H9 (cell line): ENCODE measurements at regions not wholly inside any gene's neighbourhood (a gene's known extent, or its start where the extent isn't known, plus 50 kb on each side); places are given as distances from the start of the nearest gene placed in this dataset.

Source experiments
- DNase-seq: peaks from one replicate; pipeline ENCODE4 v3.0.0-alpha.2; 2017
- H2AFZ ChIP-seq: one replicate; pipeline ENCODE4 v1.6.1; 2013; ENCODE audit warnings: mild to moderate bottlenecking, low read length, control low read depth, moderate library complexity
- H2AK5ac ChIP-seq: 2 replicates; pipeline ENCODE4 v1.6.1; 2013; ENCODE audit warnings: low read length, control low read depth, mixed read lengths; ENCODE audit not compliant: insufficient read length
- H2BK120ac ChIP-seq: one replicate; pipeline ENCODE4 v1.6.1; 2013; ENCODE audit warnings: low read depth, mild to moderate bottlenecking, low read length, control low read depth, inconsistent platforms; ENCODE audit not compliant: poor library complexity, severe bottlenecking
- H2BK12ac ChIP-seq: 2 replicates; pipeline ENCODE4 v1.6.1; 2013; ENCODE audit warnings: low read length, control low read depth, mixed read lengths, low read depth; ENCODE audit not compliant: insufficient read length
- H2BK15ac ChIP-seq: 2 replicates; pipeline ENCODE4 v1.6.1; 2013; ENCODE audit warnings: low read depth, low read length, control low read depth
- H2BK20ac ChIP-seq: one replicate; pipeline ENCODE4 v1.6.1; 2013; ENCODE audit warnings: low read depth, mild to moderate bottlenecking, low read length, control low read depth, inconsistent platforms; ENCODE audit not compliant: poor library complexity, severe bottlenecking
- H2BK5ac ChIP-seq: 2 replicates; pipeline ENCODE4 v1.6.1; 2013; ENCODE audit warnings: low read length, control low read depth, mixed read lengths; ENCODE audit not compliant: insufficient read length
- H3K14ac ChIP-seq: 2 replicates; pipeline ENCODE4 v1.6.1; 2013; ENCODE audit warnings: low read length, control low read depth; ENCODE audit not compliant: insufficient read depth
- H3K18ac ChIP-seq: 2 replicates; pipeline ENCODE4 v1.6.1; 2013; ENCODE audit warnings: low read depth, mild to moderate bottlenecking, mixed read lengths, low read length, control low read depth; ENCODE audit not compliant: insufficient read length
- H3K23ac ChIP-seq: 2 replicates; pipeline ENCODE4 v1.6.1; 2013; ENCODE audit warnings: low read length, control low read depth, mixed read lengths, low read depth; ENCODE audit not compliant: insufficient read length
- H3K23me2 ChIP-seq: 2 replicates; pipeline ENCODE4 v1.6.1; 2013; ENCODE audit warnings: low read depth, mild to moderate bottlenecking, mixed read lengths, low read length, control low read depth; ENCODE audit not compliant: insufficient read length, poor library complexity, severe bottlenecking
- H3K27ac ChIP-seq: 2 replicates; pipeline ENCODE4 v1.5.1; 2013; ENCODE audit warnings: low read length, control low read depth, mixed read lengths, low read depth; ENCODE audit not compliant: insufficient read length
- H3K27me3 ChIP-seq: 2 replicates; pipeline ENCODE4 v1.6.1; 2013; ENCODE audit warnings: low read length, control low read depth, inconsistent platforms; ENCODE audit not compliant: insufficient read depth
- H3K4ac ChIP-seq: 2 replicates; pipeline ENCODE4 v1.6.1; 2013; ENCODE audit warnings: low read depth, mild to moderate bottlenecking, control low read depth, inconsistent platforms, low read length, moderate library complexity
- H3K4me1 ChIP-seq: 2 replicates; pipeline ENCODE4 v1.6.1; 2013; ENCODE audit warnings: low read length, control low read depth, inconsistent platforms; ENCODE audit not compliant: insufficient read depth
- H3K4me2 ChIP-seq: 2 replicates; pipeline ENCODE4 v1.6.1; 2013; ENCODE audit warnings: low read length, control low read depth, mixed read lengths; ENCODE audit not compliant: insufficient read length, insufficient read depth
- H3K56ac ChIP-seq: 2 replicates; pipeline ENCODE4 v1.6.1; 2013; ENCODE audit warnings: low read depth, mild to moderate bottlenecking, mixed read lengths, low read length, control low read depth; ENCODE audit not compliant: insufficient read length
- H3K79me1 ChIP-seq: 2 replicates; pipeline ENCODE4 v1.6.1; 2013; ENCODE audit warnings: low read depth, mild to moderate bottlenecking, moderate library complexity, low read length, control low read depth, inconsistent platforms; ENCODE audit not compliant: insufficient read depth, poor library complexity, severe bottlenecking
- H3K79me2 ChIP-seq: 2 replicates; pipeline ENCODE4 v1.6.1; 2013; ENCODE audit warnings: low read length, control low read depth, inconsistent platforms; ENCODE audit not compliant: insufficient read depth
- H3K9ac ChIP-seq: 2 replicates; pipeline ENCODE4 v1.6.1; 2013; ENCODE audit warnings: low read length, control low read depth, mixed read lengths; ENCODE audit not compliant: insufficient read length; ENCODE audit errors: extremely low read depth
- H3K9me3 ChIP-seq: one replicate; pipeline ENCODE4 v1.6.1; 2013; ENCODE audit warnings: low read depth, low read length, inconsistent platforms; ENCODE audit not compliant: control insufficient read depth
- H3T11ph ChIP-seq: one replicate; pipeline ENCODE4 v1.6.1; 2013; ENCODE audit warnings: mild to moderate bottlenecking, low read length, control low read depth, inconsistent platforms
- H4K20me1 ChIP-seq: one replicate; pipeline ENCODE4 v1.6.1; 2013; ENCODE audit not compliant: control insufficient read depth, insufficient read length, insufficient read depth
- H4K5ac ChIP-seq: 2 replicates; pipeline ENCODE4 v1.6.1; 2013; ENCODE audit warnings: low read depth, mild to moderate bottlenecking, mixed read lengths, low read length, control low read depth; ENCODE audit not compliant: insufficient read length
- H4K8ac ChIP-seq: replicated peaks from 2 replicates; pipeline ENCODE4 v1.6.1; 2013; ENCODE audit warnings: low read length, control low read depth, mixed read lengths, low read depth; ENCODE audit not compliant: insufficient read length
- H4K91ac ChIP-seq: 2 replicates; pipeline ENCODE4 v1.6.1; 2013; ENCODE audit warnings: low read depth, mild to moderate bottlenecking, moderate library complexity, mixed read lengths, low read length, control low read depth; ENCODE audit not compliant: insufficient read length
- H3K27ac Mint-ChIP-seq, 3 experiments: 2 replicates in 2 of 3; 3 replicates in 1 of 3; pipeline ENCODE4 v1.8.0; 2020 to 2021; ENCODE audit warnings: mixed read lengths in 3 of 3, mild to moderate bottlenecking in 1 of 3, moderate library complexity in 1 of 3
- H3K27me3 Mint-ChIP-seq: 2 replicates; pipeline ENCODE4 v1.8.0; 2021; ENCODE audit warnings: low read depth, mild to moderate bottlenecking, moderate library complexity, mixed read lengths
- H3K36me3 Mint-ChIP-seq, 3 experiments: 2 replicates in 2 of 3; 3 replicates in 1 of 3; pipeline ENCODE4 v1.8.0; 2020 to 2021; ENCODE audit warnings: low read depth in 3 of 3, mixed read lengths in 3 of 3; ENCODE audit not compliant: insufficient read depth in 1 of 3
- H3K4me1 Mint-ChIP-seq, 2 experiments: 2 replicates each; pipeline ENCODE4 v1.8.0; 2020; ENCODE audit warnings: mixed read lengths in 2 of 2
- H3K4me3 Mint-ChIP-seq, 2 experiments: 2 replicates in 1 of 2; 3 replicates in 1 of 2; pipeline ENCODE4 v1.8.0; 2020 to 2021; ENCODE audit warnings: mild to moderate bottlenecking in 2 of 2, mixed read lengths in 2 of 2, moderate library complexity in 1 of 2
- H3K9me3 Mint-ChIP-seq, 2 experiments: 2 replicates in 1 of 2; 3 replicates in 1 of 2; pipeline ENCODE4 v1.8.0; 2020; ENCODE audit warnings: mild to moderate bottlenecking in 2 of 2, mixed read lengths in 2 of 2, moderate library complexity in 1 of 2
- WGBS: extraction: QIAGEN DNeasy Blood & Tissue Kit; methylation state at CpG from one replicate; pipeline ENCODE4 v1.1.7; 2013; ENCODE audit warnings: missing lambda C conversion rate, low lambda C conversion rate, mixed read lengths; ENCODE audit not compliant: insufficient read length; ENCODE audit errors: extremely low coverage; 5-methylcytosine and 5-hydroxymethylcytosine counted together
- TF ChIP-seq, protein P1 (sequence below): fragments of 200-600 bp; sonication (generic); conservative IDR thresholded peaks from 3 replicates; pipeline ENCODE4 v1.8.0; 2021; ENCODE audit warnings: antibody characterized with exemption, mild to moderate bottlenecking

DNA sequence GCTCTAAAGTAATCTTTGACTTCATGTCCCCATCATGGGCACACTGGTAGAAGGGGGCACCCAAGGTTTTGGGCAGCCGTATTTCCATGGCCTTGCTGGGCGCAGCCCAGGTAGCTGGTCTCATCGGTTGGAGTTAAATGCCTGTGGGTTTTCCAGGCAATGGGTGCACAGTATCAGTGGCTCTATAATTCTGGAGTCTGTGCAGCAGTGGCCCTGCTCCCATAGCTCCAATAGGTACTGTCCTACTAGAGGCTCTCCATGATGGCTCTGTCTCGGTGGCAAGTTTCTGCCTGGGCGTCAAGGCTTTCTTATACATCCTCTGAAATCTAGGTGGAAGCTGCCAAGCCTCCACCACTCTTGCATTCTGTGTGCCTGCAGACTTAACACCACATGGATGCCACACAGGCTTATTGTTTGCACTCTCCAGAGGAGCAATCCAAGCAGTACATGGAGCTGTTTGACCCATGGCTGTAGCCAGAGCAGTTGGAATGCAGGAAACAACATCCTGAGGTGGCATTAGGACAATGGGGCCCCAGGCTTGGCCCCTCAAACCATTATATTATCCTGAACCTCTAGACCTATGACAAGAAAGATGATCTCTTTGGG lies 60.5 kb upstream of the UGT8 start:
- no peak overlapping the region for H3K4me3 Mint-ChIP-seq
- no peaks in the 10 kb centered on the region for H3K9me3 ChIP-seq
- H3K4me1 ChIP-seq = no peaks in the 10 kb centered on the region
- H4K20me1 ChIP-seq = no peaks in the 10 kb centered on the region
- no peak overlapping the region for H3T11ph ChIP-seq
- H3K4me2 ChIP-seq = no peak overlapping the region
- H3K27ac Mint-ChIP-seq = no peak overlapping the region
- H4K91ac ChIP-seq = no peak overlapping the region
- H3K9ac ChIP-seq = no peak overlapping the region
- H3K23me2 ChIP-seq = no peaks in the 10 kb centered on the region
- TF ChIP-seq, protein P1, sequence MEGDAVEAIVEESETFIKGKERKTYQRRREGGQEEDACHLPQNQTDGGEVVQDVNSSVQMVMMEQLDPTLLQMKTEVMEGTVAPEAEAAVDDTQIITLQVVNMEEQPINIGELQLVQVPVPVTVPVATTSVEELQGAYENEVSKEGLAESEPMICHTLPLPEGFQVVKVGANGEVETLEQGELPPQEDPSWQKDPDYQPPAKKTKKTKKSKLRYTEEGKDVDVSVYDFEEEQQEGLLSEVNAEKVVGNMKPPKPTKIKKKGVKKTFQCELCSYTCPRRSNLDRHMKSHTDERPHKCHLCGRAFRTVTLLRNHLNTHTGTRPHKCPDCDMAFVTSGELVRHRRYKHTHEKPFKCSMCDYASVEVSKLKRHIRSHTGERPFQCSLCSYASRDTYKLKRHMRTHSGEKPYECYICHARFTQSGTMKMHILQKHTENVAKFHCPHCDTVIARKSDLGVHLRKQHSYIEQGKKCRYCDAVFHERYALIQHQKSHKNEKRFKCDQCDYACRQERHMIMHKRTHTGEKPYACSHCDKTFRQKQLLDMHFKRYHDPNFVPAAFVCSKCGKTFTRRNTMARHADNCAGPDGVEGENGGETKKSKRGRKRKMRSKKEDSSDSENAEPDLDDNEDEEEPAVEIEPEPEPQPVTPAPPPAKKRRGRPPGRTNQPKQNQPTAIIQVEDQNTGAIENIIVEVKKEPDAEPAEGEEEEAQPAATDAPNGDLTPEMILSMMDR = no peak
- no peak overlapping the region for H2BK120ac ChIP-seq
- peaks cover 0 to 13% (median 2%) of the 10 kb centered on the region in 3 experiments; a peak in 3 of 7 replicates for H3K36me3 Mint-ChIP-seq
- no peak overlapping the region for H3K14ac ChIP-seq
- H2BK15ac ChIP-seq = no peak overlapping the region
- H3K27me3 Mint-ChIP-seq = no peaks in the 10 kb centered on the region
- H4K5ac ChIP-seq = no peak overlapping the region
- peaks cover 2 to 7% of the 10 kb centered on the region in 2 experiments; a peak in 4 of 5 replicates for H3K9me3 Mint-ChIP-seq
- no peaks in the 10 kb centered on the region for H3K79me1 ChIP-seq
- no peaks in the 10 kb centered on the region for H3K79me2 ChIP-seq
- H3K23ac ChIP-seq = no peak overlapping the region
- H2AFZ ChIP-seq = no peak overlapping the region
- H3K4me1 Mint-ChIP-seq = peaks cover 7 to 15% of the 10 kb centered on the region in 2 experiments
- H2BK12ac ChIP-seq = no peak overlapping the region
- no peak overlapping the region for H2BK5ac ChIP-seq
- no peak overlapping the region for H3K18ac ChIP-seq
- no peak overlapping the region for H3K4ac ChIP-seq
- H4K8ac ChIP-seq = no peak overlapping the region
- no peak for DNase-seq
- no peak overlapping the region for H2BK20ac ChIP-seq
- no peak overlapping the region for H3K56ac ChIP-seq
- H3K27ac ChIP-seq = no peak overlapping the region
- H2AK5ac ChIP-seq = no peak overlapping the region
- no peaks in the 10 kb centered on the region for H3K27me3 ChIP-seq
- WGBS = no CpG with 5 or more reads among the region's 5 CpGs
